Body of pancreas (tissue), 4 donors: ENCODE measurements at regions not wholly inside any gene's neighbourhood (a gene's known extent, or its start where the extent isn't known, plus 50 kb on each side); places are given as distances from the start of the nearest gene placed in this dataset.

Experiments used
- ATAC-seq: fragments of 150-250 bp; one replicate; pipeline ENCODE4 v1.9.1; 2016
- DNase-seq, 4 donors: peaks; one replicate each; pipeline ENCODE4 v3.0.0-alpha.2; 2019
- H3K27ac ChIP-seq, 4 donors: fragments of 200-600 bp; sonication (generic); 1 replicate in 3 of 4; 2 replicates in 1 of 4; pipeline versions ENCODE4 v1.5.1 to v1.6.1; 2016 to 2019; ENCODE audit warnings: mild to moderate bottlenecking in 1 of 4, mixed read lengths in 1 of 4, moderate library complexity in 1 of 4
- H3K27me3 ChIP-seq, 2 donors: fragments of 200-600 bp; sonication (generic); one replicate each; pipeline ENCODE4 v1.6.0; 2016; ENCODE audit warnings: mild to moderate bottlenecking in 1 of 2
- H3K36me3 ChIP-seq, 2 donors: fragments of 200-600 bp; sonication (generic); replicated peaks in 1 of 2; 2 replicates each; pipeline ENCODE4 v1.5.1; 2016; ENCODE audit warnings: low read depth in 2 of 2; ENCODE audit not compliant: insufficient read depth in 1 of 2
- H3K4me1 ChIP-seq: fragments of 200-600 bp; sonication (generic); one replicate; pipeline ENCODE4 v1.6.0; 2016
- H3K4me3 ChIP-seq, 2 donors: fragments of 200-600 bp; sonication (generic); 1 replicate in 1 of 2; 2 replicates in 1 of 2; pipeline ENCODE4 v1.5.1; 2016 to 2019
- H3K9me3 ChIP-seq, 3 donors: fragments of 200-600 bp; sonication (generic); 1 replicate in 2 of 3; 2 replicates in 1 of 3; pipeline ENCODE4 v1.5.1; 2016
- CTCF ChIP-seq, 7 experiments: fragments of 450-650 bp in 4 of 7; fragments of 200-600 bp in 3 of 7; sonication (generic) in 3 of 7; IDR thresholded peaks; one replicate each; pipeline ENCODE4 v1.5.1; 2016 to 2019; ENCODE audit warnings: antibody characterized with exemption in 7 of 7
- POLR2A ChIP-seq, 3 donors: fragments of 450-650 bp; IDR thresholded peaks; one replicate each; pipeline ENCODE4 v1.6.1; 2016; ENCODE audit warnings: antibody characterized with exemption in 3 of 3, mild to moderate bottlenecking in 2 of 3
- WGBS, 2 donors: methylation state at CpG; one replicate each; pipeline ENCODE4 v1.1.5; 2017; 5-methylcytosine and 5-hydroxymethylcytosine counted together
- intact Hi-C: fragments of 100-400 bp; cut with DNase I; formaldehyde crosslinking; loops from one replicate; pipeline ENCODE4 v1.15.1; 2023

- no peaks in the 10 kb centered on the region for H3K27me3 ChIP-seq
- DNase-seq (no peak), ATAC-seq (no peak)
- intact Hi-C loops = no loop called here
- no peak for TF ChIP-seq CTCF (IDR thresholded peaks at IDR 0.05)
- no peak for TF ChIP-seq POLR2A (IDR thresholded peaks at IDR 0.05)
- H3K36me3 ChIP-seq = no peaks in the 10 kb centered on the region
- no peak overlapping the region for H3K27ac ChIP-seq
- H3K4me3 ChIP-seq = no peak overlapping the region
- no peaks in the 10 kb centered on the region for H3K9me3 ChIP-seq
- no peaks in the 10 kb centered on the region for H3K4me1 ChIP-seq
- 91% methylated on average over 6 to 9 of the region's 9 CpGs for WGBS, 2 donors
Measured at GRCh38 chr2:234768608-234769196, 183.1 kb upstream of the SH3BP4 start.

- WGBS, 2 donors = 64 to 75% methylated on average over 5 of the region's 5 CpGs
- no peak for ATAC-seq
Measured at GRCh38 chr2:234765279-234765678, 186.5 kb upstream of the SH3BP4 start.

GRCh38 chr2:234764372-234764771 is 187.4 kb upstream of the SH3BP4 start:
- no peak for TF ChIP-seq CTCF (IDR thresholded peaks at IDR 0.05)
- TF ChIP-seq POLR2A (IDR thresholded peaks at IDR 0.05) = no peak
- Histone ChIP-seq H3K4me3 (no peak overlapping the region), H3K36me3 (no peaks in the 10 kb centered on the region), H3K4me1 (no peaks in the 10 kb centered on the region), H3K27ac (no peak overlapping the region), H3K27me3 (no peaks in the 10 kb centered on the region), H3K9me3 (no peaks in the 10 kb centered on the region)
- ATAC-seq (no peak), DNase-seq (no peak)
- 92 to 98% methylated on average over 3 of the region's 3 CpGs for WGBS, 2 donors
- intact Hi-C loops = no loop called here

More at GRCh38 chr2:234765279-234765678, 186.5 kb upstream of the SH3BP4 start:
- intact Hi-C loops = no loop called here
- Histone ChIP-seq H3K9me3 (no peaks in the 10 kb centered on the region), H3K27ac (no peak overlapping the region), H3K27me3 (no peaks in the 10 kb centered on the region), H3K36me3 (no peaks in the 10 kb centered on the region), H3K4me1 (no peaks in the 10 kb centered on the region), H3K4me3 (no peak overlapping the region)
- DNase-seq = no peak
- no peak for TF ChIP-seq CTCF (IDR thresholded peaks at IDR 0.05)
- no peak for TF ChIP-seq POLR2A (IDR thresholded peaks at IDR 0.05)

GRCh38 chr2:234763002-234763873 is 188.6 kb upstream of the SH3BP4 start:
- Histone ChIP-seq H3K9me3 (no peaks in the 10 kb centered on the region), H3K27ac (no peak overlapping the region), H3K36me3 (no peaks in the 10 kb centered on the region), H3K27me3 (no peaks in the 10 kb centered on the region), H3K4me1 (no peaks in the 10 kb centered on the region), H3K4me3 (no peak overlapping the region)
- ATAC-seq = no peak
- no peak for TF ChIP-seq POLR2A (IDR thresholded peaks at IDR 0.05)
- TF ChIP-seq CTCF (IDR thresholded peaks at IDR 0.05) = no peak
- no peak for DNase-seq
- intact Hi-C loops = no loop called here
- WGBS, 2 donors = 70 to 72% methylated on average over 13 of the region's 13 CpGs
